ENCODE measurements at regions not wholly inside any gene's neighbourhood (a gene's known extent, or its start where the extent isn't known, plus 50 kb on each side); places are given as distances from the start of the nearest gene placed in this dataset.
"Not testable (repeated sequence)": the region's sequence is repeated elsewhere in the genome, so short reads cannot be mapped to it uniquely, and the experiment has no call there.

DNA sequence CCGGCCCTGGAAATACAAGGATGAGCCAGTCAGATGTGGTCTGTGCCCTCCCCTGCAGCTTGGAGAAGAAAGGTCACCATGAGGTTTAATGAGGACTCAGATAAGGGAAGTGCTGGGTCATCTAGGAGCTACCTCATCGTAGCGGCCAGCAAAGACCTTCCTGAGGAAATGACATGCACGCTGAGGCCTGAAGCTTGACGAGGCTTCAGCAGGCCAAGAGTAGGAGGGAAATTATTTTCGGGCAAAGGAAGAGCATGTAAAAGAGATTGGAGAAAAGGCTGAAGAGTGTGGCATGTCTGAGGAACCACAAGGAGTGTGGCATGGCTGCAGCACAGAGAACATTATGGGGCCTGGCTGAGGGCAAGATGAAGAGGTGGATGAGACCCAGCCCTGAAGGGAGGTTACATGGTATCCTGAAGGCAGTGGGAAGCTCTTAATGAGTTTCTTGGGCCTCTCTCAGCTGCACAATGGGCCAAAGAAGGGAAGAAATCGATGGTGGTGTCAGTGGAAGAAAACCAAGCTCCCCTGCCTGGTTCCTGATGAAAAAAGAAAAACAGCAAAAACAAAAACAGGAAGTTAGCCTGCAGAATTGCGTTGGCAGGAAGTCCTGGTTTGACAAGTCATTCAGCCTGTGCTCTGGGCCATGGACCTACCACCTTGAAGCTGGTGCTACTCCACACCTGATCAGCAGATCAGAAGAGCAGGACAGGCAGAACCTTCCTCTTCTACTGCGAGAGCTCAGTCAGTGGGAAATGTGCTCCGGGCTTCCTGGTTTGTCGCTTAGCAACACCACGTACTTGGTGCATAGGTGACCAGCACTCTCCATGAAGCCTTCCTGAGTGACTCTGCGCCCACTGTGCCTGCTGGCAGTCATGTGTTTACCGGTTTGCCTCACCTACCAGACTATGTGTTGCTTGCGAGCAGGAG lies 134.5 kb upstream of the KLF3 start:
- peak; percentile 20 for DNase-seq

DNA sequence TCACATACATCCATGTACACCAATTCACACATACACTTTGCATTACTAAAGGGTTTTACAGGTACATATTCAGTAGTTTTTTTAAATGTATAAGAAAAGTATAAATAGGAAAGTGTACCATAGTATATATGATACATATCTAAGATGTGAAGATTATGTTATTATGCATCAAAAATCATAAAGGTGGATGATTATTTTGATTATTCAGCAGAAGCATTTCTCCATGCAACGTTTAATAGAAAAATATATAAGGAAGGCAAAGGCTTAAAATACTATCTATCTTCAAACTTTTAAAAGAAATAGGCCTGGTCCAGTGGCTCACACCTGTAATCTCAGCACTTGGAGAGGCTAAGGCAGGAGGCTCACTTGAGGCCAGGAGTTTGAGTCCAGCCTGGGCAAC lies 133.5 kb upstream of the KLF3 start:
- no peak for DNase-seq

GRCh38 chr4:38531141-38531727 lies 132.8 kb upstream of the KLF3 start:
- no peak for DNase-seq

GRCh38 chr4:38532908-38533499 lies 131.0 kb upstream of the KLF3 start:
- DNase-seq = no peak

DNA sequence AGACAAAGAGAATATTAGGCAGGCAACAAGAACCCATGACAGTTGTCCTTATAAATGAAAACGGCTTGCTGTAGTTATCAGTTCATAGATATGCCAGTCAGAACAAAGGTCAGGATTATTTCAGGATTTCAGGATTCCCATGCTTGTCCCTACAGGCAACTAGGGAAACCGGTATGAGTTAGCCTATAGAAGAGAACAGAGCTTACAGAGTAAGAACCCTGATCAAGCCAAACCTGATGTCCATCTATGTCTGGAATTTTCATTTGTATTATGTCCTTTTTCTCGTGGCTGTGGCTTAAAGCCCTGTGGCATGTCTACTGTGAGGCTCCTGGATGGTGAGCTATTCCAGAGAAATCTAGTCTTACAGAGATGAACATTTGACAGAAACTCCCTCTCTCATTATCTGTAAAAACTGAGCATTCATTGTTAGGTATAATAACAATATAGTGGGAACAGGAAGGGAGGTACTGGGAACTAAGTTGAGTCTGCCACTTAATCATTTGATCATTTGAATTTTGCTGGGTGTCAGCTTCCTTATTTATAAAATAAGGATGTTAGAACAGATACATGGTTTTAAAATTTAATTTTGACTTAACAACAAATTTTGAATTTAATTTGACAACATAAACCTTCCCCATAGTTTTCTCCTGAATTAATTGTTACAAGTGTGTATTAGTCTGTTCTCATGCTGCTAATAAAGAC lies 129.5 kb upstream of the KLF3 start:
- DNase-seq = no peak

GRCh38 chr4:38535071-38535470 lies 128.9 kb upstream of the KLF3 start:
- DNase-seq = not testable (repeated sequence)

DNA sequence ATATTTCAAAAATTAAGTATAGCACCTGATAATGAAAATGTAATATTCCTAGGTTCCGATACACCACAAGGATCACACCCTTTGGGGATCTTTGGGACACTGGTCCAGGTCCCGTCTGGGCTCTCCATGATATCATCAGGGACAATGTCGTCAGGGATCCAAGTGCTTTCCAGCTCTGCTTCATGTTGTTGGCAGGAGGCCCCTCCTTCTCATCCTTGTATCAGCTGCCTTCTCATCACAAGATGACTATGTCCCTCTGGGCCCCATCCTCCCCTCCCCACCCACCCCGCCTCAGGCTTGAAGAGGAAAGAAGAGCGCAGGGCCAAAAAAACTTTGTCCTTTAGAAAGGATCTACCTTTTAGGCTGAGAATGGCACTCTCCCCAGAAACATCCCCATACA lies 128.3 kb upstream of the KLF3 start:
- no peak for DNase-seq

- DNase-seq = no peak
Measured at GRCh38 chr4:38536716-38537115, 127.3 kb upstream of the KLF3 start.

- DNase-seq = no peak
Measured at GRCh38 chr4:38537666-38538065, 126.3 kb upstream of the KLF3 start.

DNA sequence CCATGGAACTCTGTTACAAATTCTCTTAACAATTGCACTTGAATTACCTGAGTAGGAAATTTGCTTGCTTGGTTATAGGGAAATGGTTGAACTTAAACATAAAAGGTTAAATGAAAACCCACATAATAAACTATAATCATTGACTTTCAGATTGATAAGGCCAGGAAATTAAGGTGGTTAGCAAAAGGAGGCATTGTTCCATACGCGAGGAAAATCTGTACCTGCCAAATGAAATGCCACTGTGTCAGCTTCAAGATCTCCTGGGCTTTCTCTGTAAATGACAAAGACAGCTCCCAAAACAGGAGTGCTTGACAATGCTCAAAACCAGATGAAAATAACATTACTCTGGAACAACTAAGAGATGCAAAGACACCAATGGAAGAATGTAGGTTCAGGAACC lies 125.5 kb upstream of the KLF3 start:
- DNase-seq = no peak

DNA sequence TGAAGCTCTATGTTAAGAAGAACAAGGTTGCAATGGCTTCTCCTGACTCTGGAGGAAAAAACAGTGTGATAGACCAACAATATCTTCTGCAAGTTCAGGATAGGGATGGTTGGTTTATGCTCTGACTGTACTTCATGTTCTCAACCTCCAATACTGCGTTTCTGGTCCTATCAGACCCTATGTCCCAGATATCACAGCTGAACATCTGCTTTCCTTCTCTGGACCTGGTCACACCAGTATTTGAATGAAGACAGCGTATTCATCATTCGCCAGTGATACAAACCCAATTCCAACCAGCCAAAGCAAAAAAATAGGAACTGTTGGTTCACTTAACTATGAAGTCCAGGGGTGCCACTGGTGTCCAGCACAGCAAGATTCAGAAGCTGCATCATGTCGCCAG lies 124.5 kb upstream of the KLF3 start:
- DNase-seq = no peak

DNA sequence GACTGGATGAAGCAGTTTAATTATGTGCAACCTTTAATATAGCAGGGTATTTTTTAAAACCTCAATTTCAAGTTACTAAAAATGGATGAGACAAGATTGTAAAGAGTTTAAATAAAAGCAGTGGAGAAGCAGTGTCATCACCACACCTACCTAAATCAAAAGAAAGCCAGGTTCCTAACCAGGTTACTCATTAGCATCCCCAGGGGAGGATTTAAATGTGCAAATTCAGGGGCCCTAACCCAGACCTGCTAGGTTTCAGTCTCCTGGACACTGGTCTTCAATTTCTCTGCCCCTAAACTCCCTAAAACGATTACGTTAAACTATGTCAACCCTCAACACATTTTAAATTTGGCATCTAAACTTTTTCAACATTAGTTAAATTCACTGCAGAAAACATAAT lies 116.9 kb upstream of the KLF3 start:
- no peak for DNase-seq

DNA sequence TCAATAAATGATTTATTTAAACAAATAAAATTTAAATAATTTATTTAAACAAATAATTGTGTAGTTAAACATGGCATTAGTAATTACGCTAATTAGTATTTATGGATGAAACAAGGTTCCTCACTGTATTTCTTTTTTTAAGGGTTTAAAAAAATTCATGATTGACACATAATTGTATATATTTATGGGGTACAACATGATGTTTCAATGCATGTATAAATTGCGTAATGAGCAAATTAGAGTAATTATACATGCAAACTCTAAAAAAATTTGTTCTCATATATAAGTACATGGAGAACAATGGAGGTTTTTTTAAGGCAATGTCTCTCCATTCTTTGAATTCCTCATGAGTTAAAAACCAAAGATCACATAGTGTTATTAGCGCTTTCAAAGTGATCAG lies 115.7 kb upstream of the KLF3 start:
- no peak for DNase-seq

- DNase-seq = no peak
Measured at GRCh38 chr4:38559374-38559773, 104.6 kb upstream of the KLF3 start.

DNA sequence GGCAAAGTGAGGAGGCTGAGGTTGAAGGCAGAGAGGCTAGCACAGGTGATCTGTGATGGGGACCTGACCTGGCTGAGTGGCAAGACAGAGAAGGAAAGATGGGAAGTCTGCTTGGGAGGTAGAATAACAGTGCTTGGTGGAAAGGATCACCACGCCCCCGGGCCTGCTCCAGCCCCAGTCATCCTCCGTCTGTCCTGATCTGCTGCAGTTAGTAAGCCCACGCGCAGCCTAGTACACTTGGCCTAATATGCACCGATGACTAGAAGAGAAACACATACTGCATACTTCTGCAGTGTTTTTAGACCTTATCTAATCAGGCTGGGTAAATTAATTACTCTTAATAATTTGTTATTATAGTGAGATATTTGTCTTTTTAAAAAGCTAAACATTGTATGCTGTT lies 103.7 kb upstream of the KLF3 start:
- DNase-seq = no peak

DNA sequence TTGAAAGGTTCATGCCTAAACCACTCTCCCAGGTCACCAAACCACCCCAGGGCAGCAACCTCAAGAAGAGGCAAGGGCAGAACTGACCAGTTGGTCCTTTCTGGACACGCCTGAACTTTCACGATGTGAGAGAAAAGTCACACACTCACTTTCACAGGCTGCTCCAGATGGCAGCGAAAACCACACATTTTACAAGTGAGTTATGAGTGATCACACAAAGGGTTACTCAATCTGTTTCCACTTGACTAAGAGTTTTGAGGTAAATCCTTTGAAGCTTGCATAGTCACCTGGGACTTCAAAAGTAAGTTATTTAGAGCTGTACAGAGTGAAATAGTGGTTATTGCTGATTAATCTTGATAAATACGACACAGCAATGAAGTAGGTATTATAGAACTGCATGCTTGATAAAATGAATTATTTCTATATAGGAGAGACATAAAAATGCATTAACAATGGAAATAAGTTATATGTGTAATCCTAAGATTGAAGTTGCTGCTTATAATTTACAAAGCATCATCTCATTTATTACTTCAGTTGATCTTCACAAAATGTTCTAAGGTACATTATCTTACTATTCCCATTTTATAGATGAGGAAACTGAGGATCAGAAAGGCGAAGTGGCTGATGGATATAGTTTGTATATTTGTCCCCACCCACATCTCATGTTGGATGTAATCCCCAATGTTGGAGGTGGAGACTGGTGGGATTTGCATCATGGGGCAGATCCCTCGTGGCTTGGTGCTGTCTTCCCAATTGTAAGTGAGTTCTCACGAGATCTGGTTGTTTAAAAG lies 103.0 kb upstream of the KLF3 start:
- no peak for DNase-seq

DNA sequence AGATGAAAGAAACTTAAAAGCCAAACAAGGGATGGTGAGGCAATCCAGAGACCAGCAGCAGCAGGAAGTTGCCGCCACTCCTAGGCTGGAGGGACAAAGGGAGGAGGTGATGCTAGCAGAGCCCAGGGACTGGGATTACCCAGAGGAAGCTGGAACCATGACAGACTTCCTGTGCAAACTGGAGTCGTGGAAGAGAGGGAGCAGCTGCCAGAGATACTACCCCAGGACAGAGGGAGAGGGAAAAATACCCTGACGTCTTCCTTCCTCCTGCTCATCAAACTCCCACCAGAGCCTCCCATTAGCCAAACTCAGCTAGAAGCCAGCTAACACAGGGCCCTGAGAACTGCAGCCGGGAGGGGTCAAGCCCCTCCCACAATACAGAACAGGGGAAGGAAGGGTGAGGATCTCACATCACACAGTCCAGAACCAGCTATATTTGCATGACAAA lies 101.2 kb upstream of the KLF3 start:
- DNase-seq = no peak

- DNase-seq = no peak
Measured at GRCh38 chr4:38563707-38564495, 100.1 kb upstream of the KLF3 start.

GRCh38 chr4:38565271-38566199 lies 98.5 kb upstream of the KLF3 start:
- no peak for DNase-seq

GRCh38 chr4:38566806-38567398 lies 97.1 kb upstream of the KLF3 start:
- DNase-seq = no peak

Measured in stimulated activated CD4-positive, alpha-beta T cell treated with anti-CD3 and anti-CD28 coated beads, Interleukin-12 subunit alpha, Interleukin-12 subunit beta, amount 100 ng/mL, for 4 hours (primary cell).